T1000 (cell line): ENCODE measurements at regions not wholly inside any gene's neighbourhood (a gene's known extent, or its start where the extent isn't known, plus 50 kb on each side); places are given as distances from the start of the nearest gene placed in this dataset.

Experiments
- DNase-seq: peaks from one replicate; lab custom pipeline; 2025; ENCODE audit warnings: mixed read lengths; lab: John Stamatoyannopoulos, UW

DNA sequence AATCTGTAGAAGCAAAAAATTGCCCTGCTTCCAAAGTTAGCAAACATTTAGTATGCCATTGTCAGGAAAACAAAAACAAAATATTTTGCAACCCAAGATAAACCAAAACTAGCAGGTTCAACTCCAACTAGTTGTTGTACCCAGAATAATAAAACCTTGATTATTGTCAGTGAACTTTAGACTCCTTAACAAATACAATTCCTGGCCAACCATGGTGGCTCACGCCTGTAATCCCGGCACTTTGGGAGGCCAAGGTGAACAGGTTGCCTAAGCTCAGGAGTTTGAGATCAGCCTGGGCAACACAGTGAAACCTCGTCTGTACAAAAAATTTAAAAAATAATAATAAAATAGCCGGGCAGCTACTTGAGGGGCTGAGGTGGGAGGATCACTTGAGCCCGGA, 53.6 kb upstream of the EPCAM start:
- no peak for DNase-seq

DNA sequence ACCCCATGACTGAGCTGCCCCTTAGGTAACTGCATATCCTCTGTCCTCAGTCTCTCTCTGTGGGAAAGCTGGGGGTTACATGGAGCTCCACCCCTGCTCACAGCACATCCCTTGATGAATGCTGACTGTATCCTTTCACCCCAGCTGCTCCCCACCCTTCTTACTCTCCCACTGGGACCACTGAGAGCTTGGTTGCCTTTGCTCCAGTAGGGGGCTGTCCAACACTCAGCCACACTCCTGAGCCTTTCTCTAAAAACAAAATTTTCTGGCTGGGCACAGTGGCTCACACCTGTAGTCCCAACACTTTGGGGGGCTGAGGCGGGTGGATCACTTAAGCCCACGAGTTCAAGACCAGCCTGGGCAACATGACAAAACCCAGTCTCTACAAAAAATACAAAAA, 55.4 kb upstream of the EPCAM start:
- DNase-seq: no peak

DNA sequence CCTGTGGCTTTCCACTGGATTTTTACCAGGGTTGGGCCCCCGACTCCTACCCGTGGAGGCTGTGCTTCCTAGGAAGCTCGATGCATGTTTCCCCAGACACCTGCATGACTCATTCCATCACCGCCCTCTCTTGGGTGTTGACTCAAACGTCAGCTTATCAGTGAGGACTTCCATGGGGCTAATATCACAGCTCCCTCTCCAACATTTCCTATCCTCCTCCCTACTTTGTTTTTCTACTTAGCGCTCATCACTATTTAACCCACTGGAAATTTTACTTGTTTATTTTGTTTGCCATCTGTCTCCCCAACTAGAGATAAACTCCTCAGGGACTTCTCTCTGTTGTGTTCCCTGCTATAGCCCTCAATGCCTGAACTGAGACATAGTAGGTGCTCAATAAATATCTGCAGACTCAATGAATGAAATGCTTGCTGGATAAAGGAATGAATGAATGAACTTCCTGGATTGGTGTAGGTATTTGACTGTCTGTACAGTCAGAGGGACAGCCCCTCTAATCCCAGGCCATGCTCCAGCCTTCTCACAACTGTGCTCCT, 55.9 kb upstream of the EPCAM start:
- no peak for DNase-seq

DNA sequence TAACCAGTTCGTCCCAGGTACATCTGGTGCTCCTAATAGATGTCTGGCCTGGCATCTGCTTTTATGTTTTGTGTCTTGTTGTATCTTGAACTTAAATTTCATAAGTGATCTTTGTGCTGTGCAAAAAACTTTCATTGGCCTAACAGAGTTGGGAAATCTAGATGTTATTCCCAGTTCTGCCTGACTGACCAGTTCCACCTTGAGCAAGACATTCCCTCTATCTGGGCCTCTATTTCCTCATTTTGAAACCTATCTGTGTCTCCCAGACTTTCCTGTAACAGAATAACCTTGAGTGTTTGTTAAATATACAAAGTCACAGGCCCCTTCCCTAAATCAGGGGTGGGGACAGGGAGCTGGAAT, 56.6 kb upstream of the EPCAM start:
- no peak for DNase-seq

DNA sequence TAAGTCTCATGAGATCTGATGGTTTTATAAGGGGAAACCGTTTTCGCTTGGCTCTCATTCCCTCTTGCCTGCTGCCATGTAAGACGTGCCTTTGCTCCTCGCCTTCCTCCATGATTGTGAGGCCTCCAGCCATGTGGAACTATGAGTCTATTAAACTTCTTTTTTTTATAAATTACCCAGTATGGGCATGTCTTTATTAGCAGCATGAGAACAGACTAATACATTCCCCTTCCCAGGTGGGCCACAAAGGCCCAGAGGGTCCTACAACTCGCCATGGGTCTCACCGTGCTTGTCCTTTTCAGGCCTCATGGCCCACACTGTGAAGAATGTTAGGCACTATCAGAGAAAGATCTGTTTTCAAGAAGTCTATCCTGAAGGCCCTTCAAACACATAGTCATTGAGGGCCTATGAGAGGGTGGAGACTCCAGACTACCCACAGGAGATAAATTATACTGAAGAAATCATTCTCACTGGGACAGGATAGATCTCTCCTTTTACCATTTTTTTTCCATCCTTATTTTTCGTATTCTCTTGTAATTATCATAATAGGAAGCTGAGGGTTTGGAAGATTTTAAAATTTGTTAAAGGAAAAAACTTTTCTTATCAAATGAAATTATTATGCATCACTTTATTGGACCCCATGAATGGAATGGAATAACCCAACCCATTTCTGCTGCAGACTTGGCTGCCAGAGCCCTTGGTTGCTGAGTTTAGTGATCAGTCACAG, 57.2 kb upstream of the EPCAM start:
- no peak for DNase-seq

DNA sequence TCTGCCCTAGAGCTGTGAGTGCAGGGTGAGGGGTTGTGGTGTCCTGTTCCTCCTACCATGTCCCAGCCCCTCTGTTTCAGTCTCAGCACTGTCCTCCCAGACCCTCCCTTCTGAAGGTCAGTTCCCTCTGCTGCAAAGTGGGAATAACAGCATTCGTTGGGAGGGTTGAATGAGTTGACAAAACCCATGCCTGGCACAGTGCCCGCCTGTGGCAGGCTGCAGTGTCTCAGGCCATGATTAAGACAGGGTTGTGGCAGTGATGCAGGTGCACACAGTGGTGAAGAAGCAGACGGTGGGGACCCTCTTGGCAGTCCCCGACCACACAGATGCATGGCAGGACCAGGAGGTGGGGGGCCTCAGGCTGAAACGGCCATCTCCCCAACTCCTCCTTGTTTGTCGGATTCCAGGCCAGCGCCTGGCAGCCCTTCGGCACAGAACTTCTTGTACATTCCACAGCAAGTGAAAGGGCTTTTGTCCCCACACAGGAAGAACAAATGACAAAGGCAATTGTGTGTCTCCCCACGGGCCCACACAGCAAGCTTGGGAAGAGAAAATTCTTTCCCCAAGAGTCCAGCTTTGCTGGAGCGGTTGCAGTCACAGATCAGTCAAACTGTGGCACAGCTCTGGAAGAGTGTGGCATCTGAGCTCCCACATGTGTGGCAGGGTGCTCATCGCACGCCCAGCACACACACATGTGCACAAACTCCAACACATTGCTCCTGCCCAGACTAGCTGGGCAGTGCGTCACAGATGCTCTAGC, 58.1 kb upstream of the EPCAM start:
- no peak for DNase-seq

DNA sequence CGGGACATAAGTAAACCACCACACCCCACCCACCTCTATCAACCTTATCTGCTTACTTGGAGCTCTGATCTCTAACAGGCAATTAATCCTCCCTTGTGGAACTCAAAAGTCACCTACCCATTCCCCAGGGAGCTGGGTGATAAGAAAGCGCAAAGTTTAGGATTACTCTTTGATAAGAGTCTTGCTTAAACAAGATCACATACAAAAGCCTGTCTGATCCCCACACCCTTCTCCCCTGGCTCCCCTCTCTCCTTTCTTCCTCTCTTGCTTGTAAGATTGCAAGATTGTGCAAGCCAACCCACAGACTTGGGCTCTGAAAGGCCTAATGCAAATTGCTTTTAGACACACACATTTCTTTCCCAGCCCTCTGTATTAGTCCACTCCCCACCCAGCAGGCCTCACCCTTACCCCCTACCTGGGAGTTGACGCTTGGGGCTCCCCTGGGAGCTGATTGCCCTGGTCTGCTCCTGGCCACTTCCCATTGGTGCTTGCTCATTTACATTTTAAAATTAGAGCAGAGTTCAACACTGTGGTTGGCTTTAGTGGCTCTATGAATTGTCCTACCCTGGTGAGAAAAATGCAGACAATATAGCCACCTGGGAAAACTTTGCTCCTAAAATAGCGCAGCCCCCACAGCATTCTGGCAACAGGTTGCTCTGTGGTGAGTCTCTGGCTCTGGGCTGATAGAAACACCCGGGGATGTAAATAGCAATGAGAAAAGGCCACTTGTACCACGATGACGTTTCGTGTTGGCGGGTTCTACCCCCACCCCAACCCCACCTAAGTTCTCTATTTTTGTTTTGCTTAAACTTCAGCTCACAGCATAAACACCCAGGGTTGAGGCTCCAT, 58.9 kb upstream of the EPCAM start:
- DNase-seq: no peak

DNA sequence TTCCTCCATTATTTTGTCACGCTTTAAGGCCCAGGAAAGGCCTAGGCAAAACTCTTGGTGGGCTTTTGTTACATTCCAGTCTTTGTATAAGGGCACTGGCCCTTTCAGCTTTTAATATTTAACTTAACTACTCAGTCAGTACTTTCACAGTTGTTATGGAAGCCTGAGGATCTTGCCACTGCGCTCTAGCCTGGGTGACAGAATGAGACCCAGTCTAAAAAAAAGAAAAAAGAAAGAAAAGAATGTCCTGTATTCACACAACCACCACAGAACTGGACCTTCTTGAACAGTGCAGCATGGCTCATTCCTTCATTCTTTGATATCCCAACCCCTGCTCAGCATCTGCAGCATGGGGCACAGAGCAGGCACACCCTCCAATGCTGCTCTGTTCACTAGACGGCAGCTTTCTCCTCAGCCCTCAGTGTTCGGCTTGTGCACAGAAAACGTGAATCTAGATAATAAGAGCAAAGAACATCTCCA, 59.6 kb upstream of the EPCAM start:
- DNase-seq: no peak

DNA sequence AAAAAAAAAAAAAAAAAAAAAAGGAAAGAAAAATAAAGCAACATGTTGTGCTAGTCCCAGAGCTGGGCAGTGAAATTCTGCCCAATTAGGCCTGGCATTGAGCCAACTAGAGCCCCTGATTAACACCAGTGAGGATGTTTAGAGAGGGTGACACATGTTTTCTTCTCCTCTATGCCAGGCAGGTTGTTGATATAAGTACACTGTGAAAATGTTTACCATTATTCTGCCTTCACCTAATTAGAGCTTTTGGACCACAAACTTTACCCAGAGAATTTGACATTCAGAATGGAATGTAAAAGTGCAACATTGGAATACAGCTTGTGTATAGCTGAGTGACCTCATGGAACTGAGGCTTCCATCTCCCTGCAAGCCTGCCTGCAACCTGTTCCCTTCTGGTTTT, 62.0 kb upstream of the EPCAM start:
- DNase-seq: no peak

DNA sequence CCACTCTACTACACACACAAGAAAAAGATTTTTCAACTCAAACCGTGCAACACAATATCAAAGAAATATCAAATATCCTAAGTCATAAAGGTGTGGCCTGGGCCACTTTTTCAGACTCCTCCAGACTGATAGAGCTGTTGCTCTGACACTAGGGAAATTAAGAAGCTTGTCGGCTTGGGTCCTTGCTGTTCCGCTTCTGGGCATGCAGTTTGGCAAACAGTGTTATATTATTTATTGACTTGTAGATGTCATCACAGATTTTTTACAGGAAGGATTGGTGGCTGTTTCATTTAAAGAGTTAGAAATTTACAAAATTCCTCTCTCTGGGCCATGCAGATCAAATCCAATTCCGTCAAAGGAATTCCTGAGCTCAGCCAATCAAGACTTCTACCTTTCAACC, 64.5 kb upstream of the EPCAM start:
- DNase-seq: no peak

DNA sequence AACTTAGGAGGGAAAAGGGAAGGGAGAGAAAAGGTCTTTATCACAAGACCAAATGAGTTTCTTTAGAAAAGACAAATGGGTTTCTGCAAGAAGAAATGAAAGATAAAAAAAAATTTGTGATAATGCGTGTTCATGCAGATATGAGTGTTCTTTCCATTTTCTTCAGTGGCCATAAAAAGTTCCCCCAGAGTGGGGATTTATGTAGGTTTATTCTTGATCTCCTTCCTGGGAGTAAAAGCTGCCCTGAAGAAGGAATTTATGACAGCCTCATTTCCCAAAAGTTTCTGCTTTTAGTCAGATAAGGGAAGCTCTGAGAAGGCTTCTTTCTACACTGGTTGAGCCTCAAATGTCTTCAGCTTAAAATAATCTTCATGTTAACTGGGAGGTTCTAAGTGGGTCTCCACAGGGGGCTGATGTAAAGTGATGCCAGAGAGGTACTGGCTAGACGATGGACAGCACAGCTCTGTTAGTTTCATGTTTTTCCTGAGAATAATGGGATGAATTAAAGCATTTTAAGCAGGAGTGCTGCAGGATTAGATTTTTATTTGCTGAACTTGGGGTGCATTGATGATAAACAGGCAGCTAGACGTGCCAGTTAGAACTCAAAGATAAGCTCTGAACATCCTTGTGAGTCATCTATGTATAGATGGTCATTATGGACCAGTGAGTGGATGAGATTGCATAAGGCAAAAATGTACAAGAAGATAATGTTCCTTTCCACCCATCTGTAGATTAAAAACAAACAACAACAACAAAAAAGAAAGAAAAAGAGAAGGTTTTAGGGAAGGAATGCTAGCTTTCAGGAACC, 65.6 kb upstream of the EPCAM start:
- DNase-seq: no peak

DNA sequence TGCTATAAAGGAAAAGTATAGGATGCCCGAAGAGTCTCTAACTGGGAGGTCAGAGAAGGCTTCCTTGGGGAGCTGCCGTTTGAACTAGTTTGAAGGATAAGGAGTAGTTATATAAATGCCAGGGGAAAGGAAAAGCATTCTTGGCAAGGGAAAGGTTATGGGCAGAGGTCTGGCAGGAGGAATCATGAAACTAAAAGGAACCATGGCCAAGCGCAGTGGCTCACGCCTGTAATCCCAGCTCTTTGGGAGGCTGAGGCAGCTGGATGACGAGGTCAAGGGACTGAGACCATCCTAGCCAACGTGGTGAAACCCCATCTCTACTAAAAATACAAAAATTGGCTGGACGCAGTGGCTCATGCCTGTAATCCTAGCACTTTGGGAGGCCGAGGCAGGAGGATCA, 66.8 kb upstream of the EPCAM start:
- no peak for DNase-seq

DNA sequence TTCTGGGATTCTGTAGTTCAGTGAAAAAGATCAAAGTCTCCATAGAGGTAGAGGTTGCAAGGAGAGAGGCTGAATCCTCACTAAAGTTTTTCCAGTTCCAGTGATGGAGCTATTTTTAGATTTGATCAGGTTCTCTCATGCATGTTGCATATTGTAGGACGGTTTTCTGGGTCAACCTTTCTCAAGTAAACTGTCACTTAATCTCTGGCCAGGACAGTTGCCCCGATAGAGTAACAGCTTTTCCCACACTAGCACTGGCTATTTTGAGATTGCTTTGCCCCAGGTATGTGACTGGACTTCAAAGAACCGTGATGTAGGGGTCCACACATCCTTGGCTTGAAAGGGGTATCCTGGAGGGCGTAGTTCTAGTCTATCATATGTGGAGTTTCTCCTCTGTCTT, 67.4 kb upstream of the EPCAM start:
- DNase-seq: no peak

DNA sequence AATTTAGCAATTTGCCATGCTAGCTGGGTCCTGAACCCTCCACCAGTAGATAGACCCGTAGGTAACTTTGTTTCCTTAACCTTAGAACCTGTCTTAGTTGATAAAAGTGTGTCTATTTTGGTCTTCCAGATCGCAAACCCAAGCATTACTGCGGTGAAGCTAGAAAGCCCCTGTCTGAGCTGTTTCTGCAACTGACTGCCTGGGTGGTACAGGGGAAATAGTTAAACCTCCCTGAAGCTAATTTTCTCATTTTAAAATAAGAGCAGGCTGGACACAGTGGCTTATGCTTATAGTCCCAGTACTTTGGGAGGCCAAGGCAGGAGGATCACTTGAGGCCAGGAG, 67.9 kb upstream of the EPCAM start:
- DNase-seq: no peak

DNA sequence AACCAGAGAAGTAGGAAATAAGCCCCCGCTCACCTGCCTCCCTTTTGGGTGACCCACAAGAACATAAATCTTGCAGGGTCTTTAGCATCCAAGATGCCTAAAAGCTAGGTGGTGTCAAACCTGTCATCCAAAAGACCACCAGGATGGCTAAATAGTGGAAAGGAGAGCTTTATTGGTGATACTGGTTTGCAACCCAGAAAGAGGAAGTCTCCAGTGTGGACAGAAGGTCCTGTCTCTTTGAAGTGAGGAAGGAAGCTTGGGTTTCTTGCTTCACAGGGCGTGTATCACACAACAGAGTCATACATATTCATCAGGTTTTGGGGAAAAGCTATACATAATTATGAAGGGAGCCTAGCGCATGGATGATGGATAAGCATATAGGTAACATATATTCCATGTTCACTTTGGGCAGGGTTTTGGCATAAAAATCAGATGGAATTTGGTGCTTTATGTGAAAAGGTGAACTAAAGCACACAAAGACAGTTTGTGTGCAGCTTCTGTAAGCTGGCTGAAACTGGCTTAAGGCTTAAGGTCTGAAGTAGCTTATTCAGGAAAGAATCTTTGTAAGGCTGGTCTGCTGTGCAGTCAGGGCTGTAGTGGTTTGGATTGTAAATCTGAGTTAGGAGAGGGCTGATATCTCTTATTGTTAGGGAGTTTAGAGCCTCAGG, 68.4 kb upstream of the EPCAM start:
- no peak for DNase-seq

DNA sequence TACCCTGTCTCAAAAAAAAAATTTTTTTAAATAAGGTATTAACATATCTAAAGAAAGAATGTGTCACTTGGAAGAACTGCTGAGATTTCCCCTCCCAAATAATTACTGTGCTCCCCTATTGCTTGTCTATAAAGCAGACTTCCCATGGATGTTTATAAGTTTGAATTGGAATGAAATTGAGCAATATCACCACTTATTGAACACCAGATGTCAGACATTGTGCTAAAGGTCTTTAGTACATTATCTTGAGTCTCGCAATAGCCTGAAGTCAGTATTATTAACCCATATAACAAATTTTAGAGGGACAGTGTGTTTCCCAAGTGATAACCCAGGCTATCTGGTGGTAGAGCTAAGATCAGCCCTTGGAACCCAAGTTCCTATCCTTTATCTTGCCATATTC, 69.0 kb upstream of the EPCAM start:
- DNase-seq: no peak

DNA sequence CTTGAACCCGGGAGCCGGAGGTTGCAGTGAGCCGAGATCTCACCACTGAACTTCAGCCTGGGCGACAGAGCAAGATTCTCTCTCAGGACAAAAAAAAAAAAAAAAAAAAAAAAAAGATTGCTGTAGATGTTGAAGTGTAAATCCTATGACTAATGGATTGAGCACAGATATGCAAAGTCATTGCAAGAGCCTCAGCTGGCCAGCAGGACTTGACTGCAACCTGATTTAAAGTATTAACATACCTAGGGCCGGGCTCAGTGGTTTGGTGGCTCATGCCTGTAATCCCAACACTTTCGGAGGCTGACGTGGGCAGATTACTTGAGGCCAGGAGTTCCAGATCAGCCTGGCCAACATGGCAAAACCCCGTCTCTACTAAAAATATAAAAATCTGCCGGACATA, 69.6 kb upstream of the EPCAM start:
- DNase-seq: no peak

DNA sequence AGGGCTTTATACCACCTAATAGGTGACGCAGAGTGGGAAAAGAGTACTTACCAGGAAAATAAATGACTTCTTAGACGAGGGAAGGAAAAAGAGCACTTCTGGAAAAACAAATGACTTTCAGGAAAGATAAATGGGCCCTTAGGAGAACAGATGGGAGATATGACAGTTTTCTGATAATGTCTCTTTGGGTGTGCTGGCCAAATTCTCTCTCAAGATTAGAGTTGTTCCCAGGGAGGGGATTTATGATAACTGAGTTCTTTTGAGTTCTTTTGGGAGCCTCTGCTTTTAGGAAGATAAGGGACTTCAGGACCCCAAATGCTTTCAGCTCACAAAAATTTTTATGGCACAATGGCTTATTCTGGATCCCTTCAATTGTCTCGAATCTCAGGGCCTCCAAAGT, 70.3 kb upstream of the EPCAM start:
- DNase-seq: no peak

DNA sequence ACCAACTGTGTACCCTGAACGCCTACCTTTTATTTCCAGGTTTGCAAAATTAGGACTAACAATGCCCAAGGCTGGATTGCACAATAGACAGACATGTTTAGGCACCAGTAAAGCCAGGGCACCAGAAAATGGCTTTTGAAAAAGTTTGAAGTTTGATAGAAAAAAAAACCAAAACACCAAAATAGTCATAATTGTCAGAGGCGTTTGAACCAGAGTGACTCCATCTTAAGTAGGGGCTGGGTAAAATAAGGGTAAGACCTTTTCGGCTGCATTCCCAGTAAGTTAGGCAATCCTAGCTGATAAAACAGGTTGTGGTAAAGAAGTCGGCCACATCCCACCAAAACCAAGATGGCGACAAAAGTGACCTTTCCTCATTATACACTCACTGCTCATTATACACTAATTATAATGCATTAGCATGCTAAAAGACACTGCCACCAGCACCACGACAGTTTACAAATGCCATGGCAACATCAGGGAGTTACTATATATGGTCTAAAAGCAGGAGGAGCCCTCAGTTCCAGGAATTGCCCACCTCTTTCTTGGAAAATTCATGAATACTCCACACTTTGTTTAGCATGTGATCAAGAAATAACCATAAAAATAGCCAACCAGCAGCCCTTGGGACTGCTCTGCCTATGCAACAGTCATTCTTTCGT, 71.2 kb upstream of the EPCAM start:
- DNase-seq: no peak

DNA sequence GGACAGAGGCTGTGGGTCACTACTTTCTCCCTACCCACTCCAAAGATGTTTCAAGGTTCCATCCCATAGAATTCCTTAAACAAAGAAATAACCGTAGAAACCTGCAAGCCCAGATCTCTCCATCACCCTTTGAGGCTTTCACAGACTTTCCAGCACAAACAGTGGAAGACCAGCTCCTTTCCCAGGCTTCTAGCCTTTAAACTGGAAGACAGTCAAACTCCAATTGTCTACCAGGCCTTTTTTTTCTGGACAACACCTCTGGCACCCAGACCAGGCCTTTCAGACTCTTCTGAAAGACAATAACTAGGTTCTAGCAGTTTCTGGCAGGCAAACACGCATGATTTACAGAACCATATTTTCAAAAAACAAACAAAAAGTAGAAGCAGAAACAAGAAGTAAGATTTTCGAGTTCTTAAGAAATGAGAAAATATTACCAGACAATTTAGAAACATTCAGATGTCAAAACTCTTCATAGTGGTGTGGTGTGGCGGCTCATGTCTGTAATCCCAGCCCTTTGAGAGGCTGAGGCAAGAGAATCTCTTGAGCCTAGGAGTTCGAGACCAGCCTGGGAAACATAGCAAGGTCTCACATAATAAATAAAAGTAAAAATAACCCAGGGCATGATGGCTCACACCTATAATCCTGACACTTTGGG, 73.0 kb upstream of the EPCAM start:
- no peak for DNase-seq
